ENCODE measurements at regions not wholly inside any gene's neighbourhood (a gene's known extent, or its start where the extent isn't known, plus 50 kb on each side); places are given as distances from the start of the nearest gene placed in this dataset.

GRCh38 chr18:5065615-5066014, 131.4 kb downstream of the AKAIN1 start:
- TF ChIP-seq POLR2A (IDR thresholded peaks at IDR 0.05; ENCODE audit: extremely low read depth, insufficient read length) = no peak
- TF ChIP-seq CTCF (IDR thresholded peaks at IDR 0.05; ENCODE audit: low read depth, low read length) = no peak
- TF ChIP-seq, protein P1, sequence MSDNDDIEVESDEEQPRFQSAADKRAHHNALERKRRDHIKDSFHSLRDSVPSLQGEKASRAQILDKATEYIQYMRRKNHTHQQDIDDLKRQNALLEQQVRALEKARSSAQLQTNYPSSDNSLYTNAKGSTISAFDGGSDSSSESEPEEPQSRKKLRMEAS (IDR thresholded peaks at IDR 0.05; ENCODE audit: low read depth, low read length) = no peak
- TF ChIP-seq MYC (IDR thresholded peaks at IDR 0.05; ENCODE audit: low read depth, low read length) = no peak
- DNase-seq (ENCODE audit: low read depth) = no peak
- no peak overlapping the region for H3K4me3 ChIP-seq (ENCODE audit: low read depth, low read length)

DNA sequence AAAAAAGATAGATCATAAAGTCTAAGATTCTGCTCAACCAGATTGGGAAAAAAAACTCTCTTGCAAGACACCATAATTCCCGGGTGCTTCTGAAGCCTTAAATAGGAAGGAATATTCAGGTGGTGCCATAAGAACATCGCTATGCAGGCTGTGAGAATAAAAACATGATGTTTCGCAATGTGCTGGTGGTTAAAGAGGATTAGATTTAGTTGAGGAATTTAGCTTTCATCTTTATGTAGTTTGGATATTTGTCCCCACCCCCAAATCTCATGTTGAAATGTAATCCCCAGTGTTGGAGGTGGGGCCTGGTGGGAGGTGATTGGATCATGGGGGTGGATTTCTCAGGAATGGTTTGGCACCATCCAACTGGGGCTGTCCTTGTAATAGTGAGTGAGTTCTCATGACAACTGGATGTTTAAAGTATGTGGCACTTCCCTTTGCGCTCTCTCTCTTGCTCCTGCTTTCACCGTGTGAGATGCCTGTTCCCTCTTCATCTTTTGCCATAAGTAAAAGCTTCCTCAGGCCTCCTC, 132.2 kb downstream of the AKAIN1 start:
- DNase-seq (ENCODE audit: low read depth) = no peak
- H3K4me3 ChIP-seq (ENCODE audit: low read depth, low read length) = no peak overlapping the region
- no peak for TF ChIP-seq CTCF (IDR thresholded peaks at IDR 0.05; ENCODE audit: low read depth, low read length)
- TF ChIP-seq, protein P1 (IDR thresholded peaks at IDR 0.05; ENCODE audit: low read depth, low read length) = no peak
- TF ChIP-seq POLR2A (IDR thresholded peaks at IDR 0.05; ENCODE audit: extremely low read depth, insufficient read length) = no peak

GRCh38 chr18:5061785-5062184, 135.3 kb downstream of the AKAIN1 start:
- no peak overlapping the region for H3K4me3 ChIP-seq (ENCODE audit: low read depth, low read length)
- TF ChIP-seq, protein P1 (IDR thresholded peaks at IDR 0.05; ENCODE audit: low read depth, low read length) = no peak
- no peak for TF ChIP-seq POLR2A (IDR thresholded peaks at IDR 0.05; ENCODE audit: extremely low read depth, insufficient read length)
- no peak for TF ChIP-seq MYC (IDR thresholded peaks at IDR 0.05; ENCODE audit: low read depth, low read length)
- no peak for TF ChIP-seq CTCF (IDR thresholded peaks at IDR 0.05; ENCODE audit: low read depth, low read length)
- no peak for DNase-seq (ENCODE audit: low read depth)

- TF ChIP-seq CTCF (IDR thresholded peaks at IDR 0.05; ENCODE audit: low read depth, low read length) (no peak), POLR2A (IDR thresholded peaks at IDR 0.05; ENCODE audit: extremely low read depth, insufficient read length) (no peak), MYC (IDR thresholded peaks at IDR 0.05; ENCODE audit: low read depth, low read length) (no peak)
- TF ChIP-seq, protein P1 (IDR thresholded peaks at IDR 0.05; ENCODE audit: low read depth, low read length) = no peak
- DNase-seq (ENCODE audit: low read depth) = no peak
- H3K4me3 ChIP-seq (ENCODE audit: low read depth, low read length) = no peak overlapping the region
These were observed 136.5 kb downstream of the AKAIN1 start for GRCh38 chr18:5060543-5060942.

- no peak overlapping the region for H3K4me3 ChIP-seq (ENCODE audit: low read depth, low read length)
- TF ChIP-seq POLR2A (IDR thresholded peaks at IDR 0.05; ENCODE audit: extremely low read depth, insufficient read length) (no peak), CTCF (IDR thresholded peaks at IDR 0.05; ENCODE audit: low read depth, low read length) (no peak), MYC (IDR thresholded peaks at IDR 0.05; ENCODE audit: low read depth, low read length) (no peak)
- TF ChIP-seq, protein P1 (IDR thresholded peaks at IDR 0.05; ENCODE audit: low read depth, low read length) = no peak
- no peak for DNase-seq (ENCODE audit: low read depth)
These were observed 137.4 kb downstream of the AKAIN1 start for GRCh38 chr18:5059696-5060032.

Measured in NB4 (cell line).